Medulla oblongata (tissue), 1 donor: ENCODE measurements at regions not wholly inside any gene's neighbourhood (a gene's known extent, or its start where the extent isn't known, plus 50 kb on each side); places are given as distances from the start of the nearest gene placed in this dataset.

ENCODE experiments used
- DNase-seq: peaks from one replicate; pipeline ENCODE4 v3.0.0-alpha.2; 2015; ENCODE audit errors: extremely low spot score

DNA sequence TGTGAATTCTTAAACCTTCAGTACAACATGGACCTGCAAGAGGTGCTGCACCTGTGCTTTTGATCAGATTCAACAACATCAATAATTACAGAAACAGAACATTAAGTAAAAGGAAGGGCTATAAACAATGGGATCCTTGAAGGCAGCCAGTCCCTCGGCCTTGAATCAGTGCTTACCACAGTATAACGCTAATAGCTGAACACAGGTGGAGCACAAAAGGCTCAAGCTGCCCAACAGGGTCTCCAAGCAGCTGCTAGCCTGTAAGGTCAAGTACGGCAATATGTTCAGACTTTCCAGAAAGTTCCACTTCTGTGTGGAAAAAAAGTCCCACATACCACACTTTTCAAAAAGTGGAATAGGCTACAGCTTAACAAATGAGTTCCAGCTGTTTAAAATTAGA lies 61.9 kb upstream of the ITGA1 start:
- DNase-seq: no peak

DNA sequence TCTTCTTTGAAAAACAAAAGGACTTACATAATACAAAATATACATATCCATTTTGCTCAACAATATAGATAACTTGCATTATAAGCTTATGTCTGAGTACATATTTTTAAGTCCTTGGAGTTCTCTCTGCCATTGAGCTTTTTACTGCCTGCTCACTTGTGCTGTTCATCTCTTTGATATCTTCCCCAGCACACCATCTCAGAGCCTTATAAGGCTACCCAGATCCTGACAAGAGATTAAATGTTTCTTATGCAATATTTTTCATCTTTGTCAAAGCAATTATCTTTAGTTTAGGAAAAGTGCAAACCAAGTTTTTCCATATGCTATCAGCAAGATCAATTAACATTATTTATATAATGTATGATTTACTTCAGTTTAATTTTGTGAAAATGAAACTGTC lies 60.7 kb upstream of the ITGA1 start:
- no peak for DNase-seq

DNA sequence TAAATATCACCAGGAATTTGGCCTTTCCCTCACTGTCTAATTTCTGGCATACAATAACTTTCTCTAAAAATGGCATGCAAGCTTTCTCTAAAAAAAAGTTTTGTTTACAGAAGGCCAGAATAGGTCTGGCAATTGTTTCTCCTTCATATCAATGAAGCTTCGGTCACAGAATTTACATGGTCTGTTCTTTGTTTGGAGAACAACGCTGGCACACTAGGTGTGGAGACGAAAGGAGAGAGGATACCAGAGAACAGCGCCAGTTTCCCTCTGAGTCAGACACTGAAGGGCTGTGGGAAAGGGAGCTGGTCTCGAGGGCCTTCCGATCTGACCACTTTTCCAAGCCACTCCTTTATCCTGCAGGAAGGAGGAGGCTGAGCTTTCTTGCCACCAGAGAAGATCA lies 60.1 kb upstream of the ITGA1 start:
- no peak for DNase-seq

DNA sequence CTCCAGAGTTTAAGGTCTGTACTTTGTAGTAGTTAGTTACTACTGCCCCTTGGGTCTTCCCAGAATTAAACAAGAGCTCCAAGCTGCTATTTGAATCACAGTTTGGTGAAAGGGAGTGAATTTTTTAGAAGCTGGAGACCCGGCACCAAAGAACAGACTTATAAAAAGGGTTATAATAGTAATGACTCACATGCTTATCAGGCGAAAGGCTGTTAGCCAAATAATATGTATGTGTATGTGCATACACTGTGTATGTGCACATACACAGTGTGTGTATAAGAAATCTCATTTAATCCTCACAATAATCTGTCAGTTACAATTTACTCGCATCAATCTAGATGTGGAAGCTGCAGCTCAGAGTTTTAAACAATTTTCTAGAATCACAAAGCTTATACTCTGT lies 59.5 kb upstream of the ITGA1 start:
- no peak for DNase-seq

DNA sequence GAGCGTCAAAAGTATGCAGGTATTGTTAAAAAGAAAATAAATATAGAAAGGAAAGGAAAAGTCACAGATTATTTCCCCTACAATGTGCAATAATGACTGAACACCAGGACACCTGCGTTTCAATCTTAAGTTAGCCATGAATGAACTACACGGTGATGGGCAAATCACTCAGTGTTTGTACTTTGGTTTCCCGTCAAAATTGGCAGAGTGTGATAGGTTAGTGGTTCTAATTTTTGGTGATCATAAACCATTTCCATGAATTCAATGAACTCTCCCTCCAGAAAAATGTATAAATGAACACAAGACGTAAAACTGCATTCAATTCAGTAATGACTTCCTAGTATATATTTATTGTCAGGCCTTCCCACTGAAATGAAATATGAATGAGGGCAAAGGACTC lies 59.0 kb upstream of the ITGA1 start:
- no peak for DNase-seq

DNA sequence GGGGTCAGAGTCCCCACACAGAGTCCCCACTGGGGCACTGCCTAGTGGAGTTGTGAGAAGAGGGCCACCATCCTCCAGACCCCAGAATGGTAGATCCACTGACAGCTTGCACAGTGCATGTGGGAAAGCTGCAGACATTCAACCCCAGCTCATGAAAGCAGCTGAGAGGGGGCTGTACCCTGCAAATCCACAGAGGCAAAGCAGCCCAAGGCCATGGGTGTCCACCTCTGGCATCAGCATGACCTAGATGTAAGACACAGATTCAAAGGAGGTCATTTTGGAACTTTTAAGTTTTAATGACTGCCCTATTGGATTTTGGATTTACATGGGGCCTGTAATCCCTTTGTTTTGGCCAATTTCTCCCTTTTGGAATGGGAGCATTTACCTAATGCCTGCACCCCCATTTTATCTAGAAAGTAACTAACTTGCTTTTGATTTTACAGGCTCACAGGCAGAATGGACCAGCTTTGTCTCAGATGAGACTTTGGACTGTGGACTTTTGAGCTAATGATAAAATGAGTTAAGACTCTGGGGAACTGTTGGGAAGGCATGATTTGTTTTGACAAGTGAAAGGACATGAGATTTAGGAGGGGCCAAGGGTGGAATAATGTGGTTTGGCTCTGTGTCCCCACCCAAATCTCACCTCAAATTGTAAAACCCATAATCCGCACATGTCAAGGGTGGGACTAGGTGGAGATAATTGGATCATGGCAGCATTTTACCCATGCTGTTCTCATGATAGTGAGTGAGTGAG lies 56.3 kb upstream of the ITGA1 start:
- no peak for DNase-seq

DNA sequence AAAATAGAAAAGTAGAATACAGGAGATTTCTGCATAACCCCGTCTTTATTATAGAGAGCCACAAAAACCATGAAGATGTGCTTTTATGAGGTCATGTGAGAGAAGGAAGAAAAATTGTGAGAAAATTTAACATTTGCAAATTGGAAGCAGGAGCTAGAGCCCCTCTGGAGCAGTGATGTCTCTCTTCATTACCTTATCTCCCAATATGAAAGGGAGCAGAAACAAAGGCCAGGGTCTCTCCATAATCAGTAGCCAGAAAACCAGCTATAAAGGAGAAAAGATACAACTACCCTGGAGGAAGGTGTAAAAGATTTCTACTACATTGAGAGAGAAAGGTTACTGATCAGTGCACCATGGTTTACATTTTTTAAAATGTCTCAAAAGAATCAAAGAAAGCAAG lies 53.2 kb upstream of the ITGA1 start:
- no peak for DNase-seq

DNA sequence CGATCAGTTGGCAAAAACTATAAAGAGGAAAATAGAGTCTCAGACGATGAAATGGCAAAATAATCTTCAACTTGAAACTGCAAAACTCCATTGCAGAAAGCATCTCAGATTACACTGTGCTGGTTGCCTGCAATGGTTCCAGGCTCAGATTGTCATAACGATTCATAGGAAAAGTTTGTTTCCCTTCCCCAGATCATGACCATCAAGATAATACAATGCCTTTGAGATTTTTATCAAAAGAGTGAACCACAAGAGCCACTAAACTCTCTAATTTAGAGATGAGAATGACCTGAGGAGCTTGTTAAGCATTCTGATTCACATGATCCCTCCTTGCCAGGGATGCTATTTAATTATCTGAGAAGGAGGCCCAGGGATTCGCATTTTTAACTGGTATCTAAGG lies 52.6 kb upstream of the ITGA1 start:
- DNase-seq: no peak
